Activated T-helper 1 cell treated with anti-CD3 and anti-CD28 coated beads, Interleukin-2, amount 50 U/mL, for 16 hours (primary cell): ENCODE measurements at regions not wholly inside any gene's neighbourhood (a gene's known extent, or its start where the extent isn't known, plus 50 kb on each side); places are given as distances from the start of the nearest gene placed in this dataset.

Source experiments
- DNase-seq, 2 donors: peaks; one replicate each; pipeline ENCODE4 v3.0.0-alpha.2; 2020; ENCODE audit warnings: low read depth in 1 of 2, low spot score in 1 of 2

GRCh38 chr17:72254808-72255449, 134.1 kb downstream of the SOX9 start:
- DNase-seq: no peak

DNA sequence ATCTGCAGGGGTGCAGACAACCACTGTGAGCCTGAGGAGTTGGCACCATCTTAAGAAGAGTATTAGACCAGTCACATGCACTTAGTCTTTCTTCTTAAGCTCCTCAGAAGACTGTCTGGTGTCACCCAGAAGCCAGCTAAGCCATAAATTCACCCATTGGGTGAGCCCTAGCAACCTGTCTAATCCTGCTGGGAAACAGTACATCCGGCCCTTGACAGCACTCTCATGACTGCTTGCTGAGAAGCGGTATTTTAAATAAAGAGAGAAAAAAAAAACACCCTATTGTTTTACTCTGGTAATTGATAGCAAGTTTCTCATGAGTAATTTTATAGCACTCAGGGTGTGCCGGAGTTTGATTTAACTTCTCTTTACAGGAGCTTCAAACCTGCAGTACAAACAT, 134.7 kb downstream of the SOX9 start:
- DNase-seq: no peak

DNA sequence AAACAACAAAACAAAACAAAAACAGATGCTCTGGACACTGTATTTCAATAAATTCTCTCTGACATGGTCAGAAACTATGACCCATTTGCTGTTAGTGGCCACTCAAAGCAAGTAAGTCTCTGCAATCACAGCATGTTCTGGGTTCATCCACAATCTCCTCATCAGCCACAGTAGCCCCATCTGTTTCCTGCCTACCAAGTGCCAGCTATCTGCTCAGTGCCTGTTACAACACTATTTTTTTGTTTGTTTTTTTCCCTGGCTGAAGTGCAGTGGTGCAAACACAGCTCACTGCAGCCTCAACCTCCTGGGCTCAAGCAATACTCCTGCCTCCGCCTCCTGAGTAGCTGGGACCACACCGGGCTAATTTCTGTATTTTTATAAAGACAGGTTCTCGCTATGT, 137.9 kb downstream of the SOX9 start:
- DNase-seq: no peak

GRCh38 chr17:72259922-72260321, 139.1 kb downstream of the SOX9 start:
- no peak for DNase-seq

GRCh38 chr17:72262766-72263165, 141.9 kb downstream of the SOX9 start:
- no peak for DNase-seq

GRCh38 chr17:72264682-72265405, 144.0 kb downstream of the SOX9 start:
- DNase-seq: no peak

GRCh38 chr17:72266112-72266775, 145.4 kb downstream of the SOX9 start:
- DNase-seq: no peak

- no peak for DNase-seq
Measured at GRCh38 chr17:72267601-72268000, 146.8 kb downstream of the SOX9 start.

- no peak for DNase-seq
Measured at GRCh38 chr17:72268431-72268830, 147.6 kb downstream of the SOX9 start.

DNA sequence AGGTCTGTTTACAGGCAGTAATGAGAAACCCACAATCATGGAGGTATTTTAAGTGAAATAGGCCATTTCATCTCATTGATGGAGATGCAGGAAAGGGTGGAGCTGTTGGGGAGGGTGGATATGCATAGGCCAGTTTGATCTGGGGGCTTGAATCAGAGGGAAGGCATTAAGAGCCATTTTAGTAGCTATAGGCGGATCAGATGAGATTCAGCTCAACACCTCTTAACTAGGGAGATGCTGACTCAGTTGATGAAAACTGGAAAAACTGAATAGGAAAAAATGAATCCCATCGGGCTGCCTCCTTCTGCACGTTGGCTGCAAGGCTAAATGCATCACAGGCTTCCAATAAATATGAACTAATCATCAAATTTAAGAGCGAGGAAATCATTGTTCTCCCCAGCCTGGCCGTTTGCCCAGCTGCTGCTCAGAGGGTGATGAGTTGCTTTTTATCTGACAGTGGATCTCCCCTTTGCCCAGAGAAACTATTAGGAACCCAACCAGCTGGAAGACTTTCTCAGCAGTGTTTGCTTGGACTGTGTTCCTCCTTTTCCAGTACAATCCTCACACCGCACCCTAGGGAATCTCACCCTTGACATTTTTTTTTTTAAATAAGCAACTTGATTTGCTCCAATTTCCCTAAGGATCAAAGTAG, 149.6 kb downstream of the SOX9 start:
- no peak for DNase-seq

GRCh38 chr17:72271603-72272002, 150.8 kb downstream of the SOX9 start:
- DNase-seq: no peak

- DNase-seq: no peak
Measured at GRCh38 chr17:72273289-72274056, 152.7 kb downstream of the SOX9 start.

GRCh38 chr17:72274614-72275013, 153.8 kb downstream of the SOX9 start:
- no peak for DNase-seq

- DNase-seq: no peak
Measured at GRCh38 chr17:72280881-72281280, 160.1 kb downstream of the SOX9 start.

- no peak for DNase-seq
Measured at GRCh38 chr17:72282439-72283029, 161.7 kb downstream of the SOX9 start.

DNA sequence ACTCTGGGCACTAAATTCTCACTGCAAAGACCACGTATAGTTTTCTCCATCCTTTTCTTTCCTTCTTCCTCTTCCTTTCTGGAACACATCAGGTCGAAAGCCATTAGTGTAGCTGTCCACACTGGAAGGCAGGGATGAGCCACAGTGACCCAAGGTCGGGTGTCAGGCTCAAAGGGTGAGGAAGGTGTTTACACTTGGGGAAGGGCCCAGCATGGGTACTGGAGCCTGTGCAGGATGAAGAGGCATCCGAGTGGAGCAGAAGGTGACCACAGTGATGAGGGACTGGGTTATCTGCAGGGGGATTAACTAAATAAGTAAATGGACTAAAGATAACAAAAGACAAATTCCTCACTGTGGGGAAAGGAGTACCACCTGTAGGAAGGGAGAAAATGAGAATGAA, 164.0 kb downstream of the SOX9 start:
- no peak for DNase-seq

DNA sequence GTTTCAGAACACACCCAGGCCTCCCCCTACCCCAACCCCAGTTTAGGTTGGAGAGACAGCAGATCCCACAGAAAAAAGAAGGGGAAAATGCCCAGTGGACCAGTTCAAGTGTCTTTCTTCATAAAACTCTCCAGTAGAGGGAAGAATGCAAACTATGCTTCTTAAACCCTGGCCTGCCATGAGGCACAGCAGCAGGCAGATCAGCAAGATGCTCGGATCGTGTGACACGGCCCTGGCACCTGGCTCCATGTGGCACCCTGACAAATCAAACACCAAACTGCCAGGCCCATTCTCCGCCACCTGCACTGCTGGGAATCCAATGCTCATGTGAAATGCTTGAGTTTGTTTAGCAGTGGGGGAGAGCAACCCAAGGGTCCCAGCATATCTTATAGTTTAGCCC, 166.8 kb downstream of the SOX9 start:
- DNase-seq: no peak

GRCh38 chr17:72294487-72294893, 173.7 kb downstream of the SOX9 start:
- DNase-seq: no peak

DNA sequence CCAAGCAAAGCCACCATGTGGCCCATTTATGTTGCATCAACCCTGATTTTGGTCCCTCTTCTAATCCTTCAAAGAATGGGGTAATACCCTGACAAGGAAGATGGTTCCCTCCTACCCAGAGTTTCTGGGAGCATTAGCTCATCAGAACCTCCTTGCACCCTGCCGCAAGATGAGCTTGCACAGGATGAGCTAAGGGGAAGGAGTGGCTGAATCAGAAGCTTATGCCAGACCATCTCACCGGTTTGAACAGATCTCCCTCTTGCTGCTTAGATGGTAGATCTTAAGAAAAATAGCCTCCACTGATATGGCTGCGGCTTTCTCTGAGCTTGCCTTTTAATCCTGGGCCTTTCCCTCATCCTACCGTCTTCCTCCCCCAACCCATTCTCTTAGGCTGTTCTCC, 175.1 kb downstream of the SOX9 start:
- DNase-seq: no peak

DNA sequence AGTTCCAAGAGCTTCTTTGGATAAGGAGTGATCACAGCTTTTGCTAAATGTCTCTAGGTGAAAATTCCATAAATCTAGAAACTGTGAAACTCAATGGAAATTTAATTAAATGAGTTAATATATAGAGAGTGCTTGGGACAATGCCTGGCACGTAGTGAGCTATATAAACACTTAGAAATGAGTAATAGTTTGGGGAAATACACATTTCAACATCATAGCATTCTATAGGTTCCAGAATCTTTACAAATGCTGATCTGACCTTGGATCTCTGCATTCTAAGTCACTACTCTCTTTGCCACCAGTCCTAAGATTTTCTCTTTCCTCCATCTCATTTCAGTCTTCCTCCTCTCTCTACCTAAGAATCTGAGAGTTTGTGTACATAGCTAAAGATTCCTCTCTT, 175.6 kb downstream of the SOX9 start:
- DNase-seq: no peak
